ENCODE measurements at regions not wholly inside any gene's neighbourhood (a gene's known extent, or its start where the extent isn't known, plus 50 kb on each side); places are given as distances from the start of the nearest gene placed in this dataset.

- Histone ChIP-seq H3K4me1 (no peaks in the 10 kb centered on the region), H3K27me3 (no peaks in the 10 kb centered on the region), H3K36me3 (no peaks in the 10 kb centered on the region), H3K9me3 (no peaks in the 10 kb centered on the region), H3K4me3 (no peak overlapping the region), H3K27ac (no peak overlapping the region)
- in situ Hi-C loops (cut with MboI; ENCODE audit: low sequenced_read_pairs in 4 of 4) (no loop called here), intact Hi-C loops (cut with DNase I; ENCODE audit: low total_unique reads) (no loop called here)
- TF ChIP-seq CTCF (IDR thresholded peaks at IDR 0.05 in 4 of 5, conservative IDR thresholded peaks at IDR 0.05 in 1 of 5) (no peak), POLR2A (IDR thresholded peaks at IDR 0.05) (no peak)
- ATAC-seq (no peak), DNase-seq (no peak)
Observed at GRCh38 chr3:41148901-41149300, 50.4 kb upstream of the CTNNB1 start.
